HAP-1 (cell line): ENCODE measurements at regions not wholly inside any gene's neighbourhood (a gene's known extent, or its start where the extent isn't known, plus 50 kb on each side); places are given as distances from the start of the nearest gene placed in this dataset.
"Not testable (repeated sequence)": the region's sequence is repeated elsewhere in the genome, so short reads cannot be mapped to it uniquely, and the experiment has no call there.

Experiments
- DNase-seq, 2 experiments: peaks; one replicate each; pipeline ENCODE4 v3.0.0-alpha.2; 2016 to 2020; ENCODE audit warnings: low spot score in 2 of 2
- H3K27me3 ChIP-seq: fragments of 250-450 bp; sonication (Bioruptor Pico); 2 replicates; pipeline ENCODE4 v1.5.1; 2020; ENCODE audit warnings: low read depth, mild to moderate bottlenecking, moderate library complexity
- H3K36me3 ChIP-seq: fragments of 250-450 bp; sonication (Bioruptor Pico); replicated peaks from 2 replicates; pipeline ENCODE4 v1.5.1; 2020; ENCODE audit warnings: mild to moderate bottlenecking
- H3K4me1 ChIP-seq: fragments of 250-450 bp; sonication (Bioruptor Pico); 2 replicates; pipeline ENCODE4 v1.5.1; 2020; ENCODE audit warnings: mild to moderate bottlenecking
- H3K4me3 ChIP-seq: fragments of 250-450 bp; sonication (Bioruptor Pico); 2 replicates; pipeline ENCODE4 v1.5.1; 2020; ENCODE audit warnings: mild to moderate bottlenecking, moderate library complexity
- H3K9me3 ChIP-seq: fragments of 250-450 bp; sonication (Bioruptor Pico); 2 replicates; pipeline ENCODE4 v1.5.1; 2020; ENCODE audit warnings: mild to moderate bottlenecking, moderate library complexity
- in situ Hi-C: fragments of 300-500 bp; cut with MboI; formaldehyde crosslinking; loops from 3 replicates; pipeline ENCODE4 v1.14.3; 2020; ENCODE audit warnings: low sequenced_read_pairs, inconsistent platforms, mixed read lengths

DNA sequence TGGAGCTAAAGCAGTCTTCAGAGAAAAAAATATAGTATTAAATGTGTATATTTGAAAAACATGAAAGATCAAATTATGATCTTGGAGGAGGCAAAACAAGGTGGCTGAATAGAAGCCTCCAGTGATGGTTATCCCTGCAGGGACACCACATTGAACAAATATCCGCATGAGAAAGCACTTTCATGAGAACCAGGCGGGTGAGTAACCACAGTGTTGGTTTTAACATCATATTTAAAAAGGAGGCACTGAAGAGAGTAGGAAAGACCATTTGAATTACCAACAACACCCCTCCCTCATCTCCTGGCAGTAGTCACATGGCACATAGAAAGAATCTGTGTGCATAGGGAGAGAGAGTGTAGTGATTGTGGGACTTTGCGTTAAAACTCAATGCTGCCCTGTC, 759.6 kb upstream of the NRXN1 start:
- DNase-seq: no peak
- in situ Hi-C loops: no loop called here

DNA sequence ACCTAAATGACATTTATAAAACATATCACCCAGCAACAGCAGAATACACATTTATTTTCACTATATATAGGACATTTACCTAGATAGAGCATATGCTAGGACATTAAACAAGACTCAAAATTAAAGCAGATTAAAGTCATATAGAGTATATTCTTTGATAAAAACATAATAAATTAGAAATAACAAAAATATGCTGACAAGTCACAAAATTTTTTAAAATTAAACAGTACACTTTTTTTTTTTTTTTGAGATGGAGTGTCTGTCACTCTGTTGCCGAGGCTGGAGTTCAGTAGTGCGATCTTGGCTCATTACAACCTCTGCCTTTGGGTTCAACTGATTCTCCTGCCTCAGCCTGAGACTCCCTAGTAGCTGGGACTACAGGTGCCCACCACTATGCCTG, 758.9 kb upstream of the NRXN1 start:
- H3K27me3 ChIP-seq: no peaks in the 10 kb centered on the region
- DNase-seq: no peak
- no peaks in the 10 kb centered on the region for H3K36me3 ChIP-seq
- no peaks in the 10 kb centered on the region for H3K4me1 ChIP-seq
- no peaks in the 10 kb centered on the region; the same call in 1 of the 2 replicates for H3K9me3 ChIP-seq
- H3K4me3 ChIP-seq: no peak overlapping the region
- in situ Hi-C loops: no loop called here

More for the DNA sequence above, 759.6 kb upstream of the NRXN1 start:
- H3K36me3 ChIP-seq: no peaks in the 10 kb centered on the region
- no peak overlapping the region for H3K4me3 ChIP-seq
- H3K9me3 ChIP-seq: no peaks in the 10 kb centered on the region; the same call in 1 of the 2 replicates
- H3K4me1 ChIP-seq: no peaks in the 10 kb centered on the region
- H3K27me3 ChIP-seq: no peaks in the 10 kb centered on the region

DNA sequence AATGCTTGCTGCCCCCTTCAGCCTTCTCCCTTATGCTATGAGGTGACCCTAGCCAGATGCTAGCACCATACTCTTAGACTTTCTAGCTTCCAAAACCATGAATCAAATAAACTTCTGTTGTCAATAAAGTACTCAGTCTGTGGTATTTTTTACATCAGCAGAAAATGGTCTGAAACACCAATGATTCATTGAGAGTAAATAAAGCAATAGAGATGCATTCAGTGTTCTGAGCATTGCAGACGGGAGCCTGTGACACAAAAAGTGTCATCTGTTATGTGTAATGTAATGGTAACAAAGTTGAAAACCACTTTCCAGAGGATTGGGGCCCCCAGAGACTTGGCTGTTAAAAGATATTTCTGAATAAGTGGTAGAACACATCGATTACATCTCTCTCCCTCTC, 758.0 kb upstream of the NRXN1 start:
- no peak for DNase-seq
- H3K9me3 ChIP-seq: no peaks in the 10 kb centered on the region; the same call in 1 of the 2 replicates
- no peaks in the 10 kb centered on the region for H3K4me1 ChIP-seq
- no peaks in the 10 kb centered on the region for H3K27me3 ChIP-seq
- H3K36me3 ChIP-seq: no peaks in the 10 kb centered on the region
- H3K4me3 ChIP-seq: no peak overlapping the region
- in situ Hi-C loops: no loop called here

DNA sequence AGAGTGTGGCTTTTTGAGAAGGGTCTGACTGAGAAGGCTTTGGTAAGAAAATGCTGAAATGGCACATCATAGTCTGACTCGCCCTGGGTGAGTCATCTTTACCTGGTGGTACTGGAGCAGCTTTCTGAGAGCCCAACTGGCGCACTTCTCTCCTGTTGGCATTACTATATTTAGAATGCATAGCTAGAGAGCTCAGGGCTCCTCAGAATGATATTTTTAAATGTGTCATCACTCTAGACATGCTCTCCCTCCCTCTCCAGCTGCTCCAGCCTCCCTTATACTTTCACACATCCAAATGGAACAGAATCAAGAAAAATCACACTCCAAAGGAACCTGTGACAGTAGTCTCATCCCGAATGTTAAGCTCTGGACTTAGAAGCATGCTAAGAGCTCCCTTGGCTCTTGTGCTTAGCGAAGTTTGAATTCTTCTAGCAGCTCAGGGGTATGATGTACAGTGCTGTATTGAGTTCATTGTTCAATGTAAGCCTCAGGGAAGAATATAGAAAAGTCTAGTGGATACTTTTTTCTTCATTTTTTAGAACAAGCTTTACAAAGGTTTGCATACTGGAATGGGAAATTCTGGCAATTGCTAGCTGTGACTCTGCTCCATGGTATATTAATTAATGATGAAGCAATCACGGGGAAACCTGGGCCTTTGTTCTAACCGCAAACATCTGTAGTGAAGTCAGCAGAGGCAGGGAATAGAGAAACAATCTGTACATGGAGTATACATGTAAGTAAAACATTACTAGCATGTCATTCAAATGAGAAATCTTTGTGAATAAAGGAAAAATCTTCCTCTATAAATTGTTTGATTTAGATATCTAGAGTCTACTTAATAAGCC, 751.2 kb upstream of the NRXN1 start:
- H3K4me1 ChIP-seq: no peaks in the 10 kb centered on the region
- no peaks in the 10 kb centered on the region for H3K9me3 ChIP-seq
- H3K36me3 ChIP-seq: no peaks in the 10 kb centered on the region
- in situ Hi-C loops: no loop called here
- no peaks in the 10 kb centered on the region for H3K27me3 ChIP-seq
- no peak overlapping the region for H3K4me3 ChIP-seq
- DNase-seq: no peak

DNA sequence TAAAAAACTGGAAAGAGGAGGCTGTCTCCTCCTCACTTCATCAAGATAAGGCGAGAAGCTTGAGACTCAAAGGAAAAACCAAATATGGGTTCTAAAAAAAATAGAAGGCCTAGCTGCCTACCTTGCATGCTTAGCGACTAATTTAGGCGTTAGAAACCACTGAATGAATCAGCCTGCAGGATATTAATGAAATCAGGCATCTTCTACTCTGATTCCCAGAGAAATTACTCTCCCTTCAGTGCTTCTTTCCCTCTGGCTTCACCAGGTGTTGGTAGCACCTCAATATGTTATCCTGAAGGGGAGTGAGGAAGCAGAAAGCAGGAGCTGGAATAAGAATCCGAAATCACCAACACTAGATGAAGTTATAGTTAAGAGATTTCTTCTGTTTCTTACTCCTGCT, 749.8 kb upstream of the NRXN1 start:
- Histone ChIP-seq H3K36me3 (no peaks in the 10 kb centered on the region), H3K27me3 (no peaks in the 10 kb centered on the region), H3K4me3 (no peak overlapping the region), H3K9me3 (no peaks in the 10 kb centered on the region), H3K4me1 (no peaks in the 10 kb centered on the region)
- DNase-seq: no peak
- in situ Hi-C loops: no loop called here

DNA sequence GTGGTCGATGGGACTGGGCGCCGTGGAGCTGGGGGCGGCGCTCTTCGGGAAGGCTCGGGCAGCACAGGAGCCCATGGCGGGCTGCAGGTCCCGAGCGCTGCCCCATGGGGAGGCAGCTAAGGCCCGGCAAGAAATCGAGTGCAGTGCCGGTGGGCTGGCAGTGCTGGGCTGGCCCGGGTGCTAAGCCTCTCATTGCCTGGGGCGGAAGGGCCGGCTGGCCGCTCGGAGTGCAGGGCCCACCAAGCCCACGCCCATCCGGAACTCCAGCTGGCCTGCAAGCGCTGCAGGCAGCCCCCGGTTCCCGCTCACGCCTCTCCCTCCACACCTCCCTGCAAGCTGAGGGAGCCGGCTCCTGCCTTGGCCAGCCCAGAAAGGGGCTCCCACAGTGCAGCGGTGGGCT, 748.4 kb upstream of the NRXN1 start:
- in situ Hi-C loops: no loop called here
- no peaks in the 10 kb centered on the region for H3K36me3 ChIP-seq
- no peak overlapping the region for H3K4me3 ChIP-seq
- H3K9me3 ChIP-seq: no peaks in the 10 kb centered on the region
- no peaks in the 10 kb centered on the region for H3K4me1 ChIP-seq
- no peak for DNase-seq
- H3K27me3 ChIP-seq: no peaks in the 10 kb centered on the region

DNA sequence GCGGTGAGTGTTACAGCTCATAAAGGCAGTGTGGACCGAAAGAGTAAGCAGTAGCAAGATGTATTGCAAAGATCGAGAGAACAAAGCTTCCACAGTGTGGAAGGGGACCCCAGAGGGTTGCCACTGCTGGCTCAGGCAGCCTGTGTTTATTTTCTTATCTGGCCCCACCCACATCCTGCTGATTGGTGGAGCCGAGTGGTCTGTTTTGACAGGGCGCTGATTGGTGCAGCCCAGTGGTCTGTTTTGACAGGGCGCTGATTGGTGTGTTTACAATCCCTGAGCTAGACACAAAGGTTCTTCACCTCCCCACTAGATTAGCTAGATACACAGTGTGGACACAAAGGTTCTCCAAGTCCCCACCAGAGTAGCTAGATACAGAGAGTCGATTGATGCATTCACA, 747.8 kb upstream of the NRXN1 start:
- H3K9me3 ChIP-seq, in situ Hi-C loops, H3K36me3 ChIP-seq, H3K27me3 ChIP-seq, H3K4me3 ChIP-seq, DNase-seq, H3K4me1 ChIP-seq: not testable (repeated sequence)

DNA sequence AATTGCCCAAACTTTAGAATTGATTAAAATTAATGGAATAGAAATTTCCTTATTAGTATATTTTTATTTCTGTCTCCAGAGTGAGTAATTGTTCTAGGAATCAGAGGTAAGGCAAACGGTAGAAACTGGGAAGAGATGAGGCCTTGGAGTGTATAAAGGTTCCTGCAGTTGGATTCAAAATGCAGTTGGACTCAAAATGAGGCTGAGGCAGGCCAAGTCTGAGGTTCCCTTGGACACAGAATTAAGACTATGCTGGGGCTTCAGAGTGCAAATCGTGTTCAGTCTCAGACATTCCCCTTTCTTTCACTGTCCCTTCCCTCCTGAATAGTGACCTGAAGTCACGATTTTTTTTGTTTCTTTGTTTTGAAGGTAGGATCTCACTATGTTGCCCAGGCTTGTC, 746.9 kb upstream of the NRXN1 start:
- Histone ChIP-seq H3K4me3 (no peak overlapping the region), H3K36me3 (no peaks in the 10 kb centered on the region), H3K9me3 (no peaks in the 10 kb centered on the region; the same call in 1 of the 2 replicates), H3K27me3 (no peaks in the 10 kb centered on the region), H3K4me1 (no peaks in the 10 kb centered on the region)
- in situ Hi-C loops: no loop called here
- DNase-seq: no peak

DNA sequence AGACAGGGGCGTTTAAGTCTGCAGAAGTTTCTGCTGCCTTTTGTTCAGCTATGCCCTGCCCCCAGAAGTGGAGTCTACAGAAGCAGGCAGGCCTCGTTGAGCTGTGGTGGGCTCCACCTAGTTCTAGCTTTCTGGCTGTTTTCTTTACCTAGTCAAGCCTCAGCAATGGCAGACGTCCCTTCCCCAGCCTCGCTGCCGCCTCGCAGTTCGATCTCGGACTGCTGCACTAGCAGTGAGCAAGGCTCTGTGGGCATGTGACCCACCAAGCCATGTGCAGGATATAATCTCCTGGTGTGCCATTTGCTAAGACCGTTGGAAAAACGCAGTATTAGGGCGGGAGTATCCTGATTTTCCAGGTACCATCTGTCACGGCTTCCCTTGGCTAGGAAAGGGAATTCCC, 742.7 kb upstream of the NRXN1 start:
- H3K9me3 ChIP-seq, H3K4me1 ChIP-seq: not testable (repeated sequence)

DNA sequence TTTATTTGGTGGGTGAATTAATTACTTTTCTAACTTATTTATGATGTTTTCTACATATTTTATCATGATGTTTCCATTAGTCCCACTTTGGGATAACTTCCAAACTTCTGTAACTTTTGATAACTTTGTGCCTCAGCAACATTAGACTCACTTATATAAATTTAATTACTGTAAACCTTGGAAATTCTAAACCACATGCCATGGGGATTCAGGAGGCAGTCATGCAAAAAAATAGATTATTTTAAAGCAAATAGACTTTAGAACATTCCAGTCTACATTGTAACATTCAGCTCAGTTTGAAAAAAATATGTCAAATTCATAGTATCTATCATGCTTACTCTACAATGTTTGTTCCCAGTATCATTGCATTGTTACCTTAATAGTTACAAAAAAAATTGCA, 728.5 kb upstream of the NRXN1 start:
- no peak for DNase-seq
- Histone ChIP-seq H3K4me3 (no peak overlapping the region), H3K36me3 (no peaks in the 10 kb centered on the region), H3K9me3 (no peaks in the 10 kb centered on the region), H3K27me3 (no peaks in the 10 kb centered on the region), H3K4me1 (no peaks in the 10 kb centered on the region)
- in situ Hi-C loops: no loop called here

More for the DNA sequence above, 742.7 kb upstream of the NRXN1 start:
- H3K36me3 ChIP-seq, H3K27me3 ChIP-seq, H3K4me3 ChIP-seq, DNase-seq, in situ Hi-C loops: not testable (repeated sequence)

DNA sequence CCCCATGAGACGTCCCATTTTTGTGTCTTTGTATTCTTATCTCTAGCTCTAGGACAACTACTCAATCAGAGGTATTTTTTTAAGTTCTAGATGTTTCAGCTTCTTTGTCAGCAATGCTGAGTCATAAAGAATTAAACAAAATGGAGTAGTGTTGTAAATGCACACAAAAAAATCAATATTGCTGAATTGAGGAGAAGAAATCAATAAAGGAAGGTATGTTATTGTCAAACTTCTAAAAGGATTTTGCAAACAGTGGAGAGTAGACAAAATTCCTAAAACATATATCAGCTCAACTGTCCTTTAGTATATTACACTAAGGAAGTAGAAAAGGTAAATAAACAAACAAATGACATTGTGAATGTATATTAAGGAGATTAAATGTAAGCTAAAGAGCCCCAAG, 726.1 kb upstream of the NRXN1 start:
- no peaks in the 10 kb centered on the region for H3K27me3 ChIP-seq
- in situ Hi-C loops: no loop called here
- no peak overlapping the region for H3K4me3 ChIP-seq
- no peaks in the 10 kb centered on the region for H3K4me1 ChIP-seq
- no peak for DNase-seq
- H3K36me3 ChIP-seq: no peaks in the 10 kb centered on the region
- H3K9me3 ChIP-seq: no peaks in the 10 kb centered on the region

DNA sequence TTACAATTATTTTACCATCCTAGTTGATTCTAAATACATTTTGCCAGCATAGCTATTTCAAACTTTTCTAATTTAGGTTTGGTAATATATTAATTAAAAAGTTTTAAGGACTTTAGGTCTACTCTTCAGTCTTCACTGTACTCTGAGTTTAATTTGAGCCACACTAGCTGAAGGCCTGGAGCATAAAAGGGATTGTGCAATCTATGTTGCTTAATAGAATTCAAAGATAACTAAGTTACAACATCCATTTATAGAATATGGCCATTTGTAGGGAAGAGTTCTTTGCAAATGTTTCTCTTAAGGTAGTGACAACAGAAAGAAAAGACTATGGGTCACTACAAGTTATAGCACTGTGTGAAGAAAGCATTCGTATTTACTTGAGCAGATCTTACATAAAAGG, 702.2 kb upstream of the NRXN1 start:
- H3K27me3 ChIP-seq: no peaks in the 10 kb centered on the region

DNA sequence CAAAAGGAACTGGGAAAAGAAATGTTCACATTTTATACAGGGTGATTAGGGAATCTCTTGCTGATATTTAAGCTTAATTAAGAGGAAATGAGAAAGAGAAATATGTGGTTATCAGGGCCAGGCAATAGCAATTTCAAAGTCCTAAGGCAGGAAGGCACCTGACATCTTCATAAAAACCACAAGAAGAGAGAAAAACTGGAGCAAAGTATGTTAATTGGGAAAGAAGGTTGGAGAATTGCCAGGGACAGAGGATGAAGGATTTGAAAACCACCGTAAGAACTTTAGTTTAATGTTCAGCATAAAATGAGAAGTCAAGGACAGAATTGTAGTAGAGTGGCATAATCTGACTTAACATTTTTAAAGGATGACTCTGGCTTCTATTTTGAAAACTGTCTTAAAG, 691.8 kb upstream of the NRXN1 start:
- Histone ChIP-seq H3K4me1 (no peaks in the 10 kb centered on the region), H3K4me3 (no peak overlapping the region), H3K36me3 (no peaks in the 10 kb centered on the region), H3K27me3 (no peaks in the 10 kb centered on the region), H3K9me3 (no peaks in the 10 kb centered on the region)
- DNase-seq: no peak
- in situ Hi-C loops: no loop called here

More for the DNA sequence above, 702.2 kb upstream of the NRXN1 start:
- no peaks in the 10 kb centered on the region for H3K36me3 ChIP-seq
- H3K4me3 ChIP-seq: no peak overlapping the region
- in situ Hi-C loops: no loop called here
- no peak for DNase-seq
- H3K4me1 ChIP-seq: no peaks in the 10 kb centered on the region
- no peaks in the 10 kb centered on the region for H3K9me3 ChIP-seq

DNA sequence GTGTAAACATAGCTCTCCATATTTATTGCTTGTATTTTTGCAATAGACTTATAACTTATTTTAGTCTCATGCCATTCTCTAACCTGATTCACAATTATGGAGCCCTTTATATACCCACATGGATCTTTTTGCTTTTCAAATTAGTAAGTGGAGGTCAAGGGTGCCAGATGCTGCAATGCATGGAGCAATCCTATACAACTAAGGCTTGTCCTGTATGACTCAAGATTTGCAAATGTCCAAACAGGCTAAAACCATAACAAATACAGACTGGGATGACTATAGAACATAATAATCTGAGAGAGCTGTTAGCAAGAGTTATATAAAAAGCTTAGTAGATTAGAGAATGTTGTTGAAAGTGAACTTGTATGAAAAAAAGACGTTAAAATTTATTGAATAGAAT, 690.4 kb upstream of the NRXN1 start:
- Histone ChIP-seq H3K4me1 (no peaks in the 10 kb centered on the region), H3K36me3 (no peaks in the 10 kb centered on the region), H3K4me3 (no peak overlapping the region), H3K9me3 (no peaks in the 10 kb centered on the region), H3K27me3 (no peaks in the 10 kb centered on the region)
- DNase-seq: no peak
- in situ Hi-C loops: no loop called here

DNA sequence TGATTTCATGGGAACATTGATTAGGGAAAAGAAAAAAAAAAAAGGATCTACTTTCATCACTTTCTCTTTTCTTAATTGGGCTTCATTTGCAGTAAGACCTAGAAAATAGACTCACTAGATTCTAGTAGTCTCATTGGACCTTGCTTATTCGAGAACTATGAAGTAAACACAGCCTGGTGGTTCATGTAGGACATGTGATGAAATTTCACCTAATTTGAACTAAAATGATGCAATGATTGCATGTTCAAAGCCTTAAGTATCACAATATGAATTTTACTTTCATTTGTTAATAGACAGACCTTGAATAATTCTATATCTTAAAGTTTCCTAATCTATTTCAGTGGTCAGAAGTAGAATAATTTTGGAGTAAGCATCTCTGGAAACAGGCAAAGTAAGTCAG, 688.9 kb upstream of the NRXN1 start:
- H3K4me3 ChIP-seq: no peak overlapping the region
- H3K4me1 ChIP-seq: no peaks in the 10 kb centered on the region
- in situ Hi-C loops: no loop called here
- H3K36me3 ChIP-seq: no peaks in the 10 kb centered on the region
- no peaks in the 10 kb centered on the region for H3K27me3 ChIP-seq
- H3K9me3 ChIP-seq: no peaks in the 10 kb centered on the region
- no peak for DNase-seq
